Mesodermal cell (in vitro differentiated cells): ENCODE measurements at regions not wholly inside any gene's neighbourhood (a gene's known extent, or its start where the extent isn't known, plus 50 kb on each side); places are given as distances from the start of the nearest gene placed in this dataset.
"Not testable (repeated sequence)": the region's sequence is repeated elsewhere in the genome, so short reads cannot be mapped to it uniquely, and the experiment has no call there.

Source experiments
- H3K27ac ChIP-seq: 2 replicates; pipeline ENCODE4 v1.7.0; 2013; ENCODE audit warnings: mild to moderate bottlenecking, low read depth, low read length, moderate library complexity; ENCODE audit not compliant: severe bottlenecking
- H3K36me3 ChIP-seq: 2 replicates; pipeline ENCODE4 v1.7.1; 2013; ENCODE audit warnings: mild to moderate bottlenecking, low read length, moderate library complexity; ENCODE audit not compliant: control insufficient read depth, insufficient read depth
- H3K4me1 ChIP-seq: one replicate; pipeline ENCODE4 v1.7.1; 2013; ENCODE audit warnings: mild to moderate bottlenecking, low read length; ENCODE audit not compliant: insufficient read depth, control insufficient read depth, poor library complexity, severe bottlenecking
- H3K4me3 ChIP-seq: 2 replicates; pipeline ENCODE4 v1.7.0; 2013; ENCODE audit warnings: low read length, control low read depth, mild to moderate bottlenecking; ENCODE audit not compliant: insufficient read depth, poor library complexity, severe bottlenecking; ENCODE audit errors: extremely low read depth
- H3K9me3 ChIP-seq: 2 replicates; pipeline ENCODE4 v1.7.1; 2013; ENCODE audit warnings: mild to moderate bottlenecking, low read length, moderate library complexity; ENCODE audit not compliant: control insufficient read depth
- WGBS, 2 experiments: methylation state at CpG; one replicate each; pipeline ENCODE4 v1.1.5; 2013; ENCODE audit warnings: missing lambda C conversion rate in 2 of 2; ENCODE audit not compliant: insufficient coverage in 2 of 2; 5-methylcytosine and 5-hydroxymethylcytosine counted together

- Histone ChIP-seq H3K9me3 (no peaks in the 10 kb centered on the region), H3K4me3 (no peak overlapping the region), H3K27ac (no peak overlapping the region), H3K36me3 (no peaks in the 10 kb centered on the region), H3K4me1 (no peaks in the 10 kb centered on the region)
- WGBS, 2 experiments: 89 to 93% methylated on average over 7 of the region's 8 CpGs
Measured at GRCh38 chr12:131418121-131418520, 292.8 kb upstream of the SFSWAP start.

GRCh38 chr12:131418884-131419283 is 292.0 kb upstream of the SFSWAP start:
- no peaks in the 10 kb centered on the region for H3K9me3 ChIP-seq
- 40% methylated on average over 1 of the region's 2 CpGs; no CpG with 5 or more reads in 1 of the 2 experiments for WGBS, 2 experiments
- H3K36me3 ChIP-seq: no peaks in the 10 kb centered on the region
- H3K4me3 ChIP-seq: no peak overlapping the region
- no peak overlapping the region for H3K27ac ChIP-seq
- no peaks in the 10 kb centered on the region for H3K4me1 ChIP-seq

GRCh38 chr12:131420867-131421447 is 289.9 kb upstream of the SFSWAP start:
- Histone ChIP-seq H3K9me3 (no peaks in the 10 kb centered on the region), H3K27ac (no peak overlapping the region), H3K36me3 (no peaks in the 10 kb centered on the region), H3K4me3 (no peak overlapping the region), H3K4me1 (no peaks in the 10 kb centered on the region)
- 82 to 84% methylated on average over 12 to 13 of the region's 13 CpGs for WGBS, 2 experiments

- Histone ChIP-seq H3K36me3 (no peaks in the 10 kb centered on the region), H3K4me3 (no peak overlapping the region), H3K4me1 (no peaks in the 10 kb centered on the region), H3K27ac (no peak overlapping the region), H3K9me3 (no peaks in the 10 kb centered on the region)
- 77 to 86% methylated on average over 7 to 9 of the region's 10 CpGs for WGBS, 2 experiments
Measured at GRCh38 chr12:131421509-131422186, 289.2 kb upstream of the SFSWAP start.

GRCh38 chr12:131422187-131422520 is 288.7 kb upstream of the SFSWAP start:
- H3K36me3 ChIP-seq: no peaks in the 10 kb centered on the region
- H3K9me3 ChIP-seq: no peaks in the 10 kb centered on the region
- WGBS, 2 experiments: 92% methylated on average over 4 to 5 of the region's 5 CpGs
- no peak overlapping the region for H3K27ac ChIP-seq
- no peak overlapping the region for H3K4me3 ChIP-seq
- no peaks in the 10 kb centered on the region for H3K4me1 ChIP-seq

GRCh38 chr12:131422744-131423143 is 288.1 kb upstream of the SFSWAP start:
- no peaks in the 10 kb centered on the region for H3K9me3 ChIP-seq
- no peaks in the 10 kb centered on the region for H3K4me1 ChIP-seq
- no peaks in the 10 kb centered on the region for H3K36me3 ChIP-seq
- no peak overlapping the region for H3K27ac ChIP-seq
- 89 to 91% methylated on average over 8 to 9 of the region's 9 CpGs for WGBS, 2 experiments
- no peak overlapping the region for H3K4me3 ChIP-seq

- Histone ChIP-seq H3K4me1 (no peaks in the 10 kb centered on the region), H3K27ac (no peak overlapping the region), H3K4me3 (no peak overlapping the region)
Measured at GRCh38 chr12:131424270-131424669, 286.6 kb upstream of the SFSWAP start.

GRCh38 chr12:131425112-131426075 is 285.5 kb upstream of the SFSWAP start:
- H3K36me3 ChIP-seq: no peaks in the 10 kb centered on the region
- no peak overlapping the region for H3K27ac ChIP-seq
- H3K4me1 ChIP-seq: no peaks in the 10 kb centered on the region
- 69 to 85% methylated on average over 5 to 9 of the region's 9 CpGs for WGBS, 2 experiments
- H3K4me3 ChIP-seq: no peak overlapping the region
- H3K9me3 ChIP-seq: no peaks in the 10 kb centered on the region

More at GRCh38 chr12:131424270-131424669, 286.6 kb upstream of the SFSWAP start:
- no peaks in the 10 kb centered on the region for H3K9me3 ChIP-seq
- no peaks in the 10 kb centered on the region for H3K36me3 ChIP-seq

- 77 to 96% methylated on average over 5 to 7 of the region's 14 CpGs for WGBS, 2 experiments
- no peak overlapping the region for H3K4me3 ChIP-seq
- no peaks in the 10 kb centered on the region for H3K4me1 ChIP-seq
- H3K9me3 ChIP-seq: no peaks in the 10 kb centered on the region
- no peaks in the 10 kb centered on the region for H3K36me3 ChIP-seq
- no peak overlapping the region for H3K27ac ChIP-seq
Measured at GRCh38 chr12:131428091-131428685, 282.7 kb upstream of the SFSWAP start.

- H3K9me3 ChIP-seq, H3K4me1 ChIP-seq, H3K4me3 ChIP-seq, H3K27ac ChIP-seq, H3K36me3 ChIP-seq: not testable (repeated sequence)
- no CpG with 5 or more reads among the region's 8 CpGs for WGBS, 2 experiments
Measured at GRCh38 chr12:131429221-131429620, 281.7 kb upstream of the SFSWAP start.
